GM12878 (cell line): ENCODE measurements at regions not wholly inside any gene's neighbourhood (a gene's known extent, or its start where the extent isn't known, plus 50 kb on each side); places are given as distances from the start of the nearest gene placed in this dataset.

Experiments used
- E2F8 ChIP-seq: fragments of 450-650 bp; IDR thresholded peaks from 2 replicates; pipeline ENCODE4 v1.6.1; 2018; ENCODE audit warnings: mild to moderate bottlenecking, low read depth, moderate library complexity; ENCODE audit not compliant: partially characterized antibody
- ETV6 ChIP-seq, 2 experiments: fragments of 450-650 bp in 1 of 2; IDR thresholded peaks in 1 of 2; conservative IDR thresholded peaks in 1 of 2; 2 replicates each; pipeline ENCODE4 v1.6.1; 2014; ENCODE audit warnings: antibody characterized with exemption in 1 of 2, borderline replicate concordance in 1 of 2, low read depth in 1 of 2, mild to moderate bottlenecking in 1 of 2, moderate library complexity in 1 of 2
- MYC ChIP-seq: IDR thresholded peaks from 2 replicates; pipeline ENCODE4 v1.6.1; 2011; ENCODE audit warnings: mild to moderate bottlenecking, low read length, moderate library complexity, inconsistent platforms; ENCODE audit not compliant: insufficient read depth, insufficient replicate concordance, insufficient read length, severe bottlenecking
- REST ChIP-seq: IDR thresholded peaks from 2 replicates; pipeline ENCODE4 v1.6.1; 2012; ENCODE audit warnings: mild to moderate bottlenecking, low read depth, low read length
- YY1 ChIP-seq: IDR thresholded peaks from 2 replicates; pipeline ENCODE4 v1.6.1; 2011; ENCODE audit warnings: low read depth, mild to moderate bottlenecking, low read length

GRCh38 chr3:5497497-5497896 lies 310.0 kb downstream of the EDEM1 start (continued):
- TF ChIP-seq E2F8 = no peak
- TF ChIP-seq REST = no peak
- TF ChIP-seq MYC = no peak
- no peak for TF ChIP-seq YY1
- TF ChIP-seq ETV6 (conservative IDR thresholded peaks at IDR 0.05 in 1 of 2, IDR thresholded peaks at IDR 0.05 in 1 of 2; ENCODE audit: borderline replicate concordance in 1 of 2, low read depth in 1 of 2) = no peak
- TF ChIP-seq, all 136 proteins: peak for 0
